Endothelial cell of umbilical vein (primary cell): ENCODE measurements at regions not wholly inside any gene's neighbourhood (a gene's known extent, or its start where the extent isn't known, plus 50 kb on each side); places are given as distances from the start of the nearest gene placed in this dataset.

Source experiments
- BruUV-seq: library from RNA; stranded (reverse); fragments of 400-500 nt; replicated peaks from 2 replicates; lab custom pipeline; 2021; lab: Mats Ljungman, UMichigan
- CTCF ChIA-PET: fragments of 300-600, 350-600 bp; sonication (Branson Sonifier 250); formaldehyde crosslinking; loops from one replicate; lab custom pipeline; 2021; ENCODE audit warnings: antibody characterized with exemption, inconsistent platforms; lab: Charles Lee
- POLR2A ChIA-PET: fragments of 300-600, 350-600 bp; sonication (Branson Sonifier 250); formaldehyde crosslinking; loops from one replicate; lab custom pipeline; 2021; ENCODE audit warnings: antibody characterized with exemption, inconsistent platforms; lab: Charles Lee
- DNase-seq: peaks from one replicate; pipeline ENCODE4 v3.0.0-alpha.2; 2011; ENCODE audit warnings: low read depth, low spot score
- FAIRE-seq: peaks from 2 replicates; lab custom pipeline; 2011; peaks lifted over from hg19 to GRCh38; lab: Jason Lieb, UNC
- H2AFZ ChIP-seq: 2 replicates; pipeline ENCODE4 v1.6.0; 2012; ENCODE audit warnings: low read depth, low read length, control low read depth, inconsistent platforms
- H3K27ac ChIP-seq: 2 replicates; pipeline ENCODE4 v1.5.1; 2011; ENCODE audit warnings: low read depth, mild to moderate bottlenecking, control low read depth, low read length, moderate library complexity; ENCODE audit not compliant: insufficient read depth
- H3K27me3 ChIP-seq, 2 experiments: 2 replicates each; pipeline versions ENCODE4 v1.6.0 to v1.6.1; 2011; ENCODE audit warnings: low read length in 2 of 2, mixed read lengths in 1 of 2; ENCODE audit not compliant: control insufficient read depth in 2 of 2, insufficient read depth in 2 of 2
- H3K36me3 ChIP-seq, 2 experiments: 2 replicates in 1 of 2; 3 replicates in 1 of 2; pipeline ENCODE4 v1.5.1; 2011; ENCODE audit warnings: low read length in 2 of 2, mild to moderate bottlenecking in 1 of 2, moderate library complexity in 1 of 2; ENCODE audit not compliant: control insufficient read depth in 2 of 2, insufficient read depth in 2 of 2; ENCODE audit errors: extremely low read depth in 1 of 2
- H3K4me1 ChIP-seq: 3 replicates; pipeline ENCODE4 v1.5.1; 2011; ENCODE audit warnings: mild to moderate bottlenecking, low read length; ENCODE audit not compliant: control insufficient read depth, insufficient read depth; ENCODE audit errors: extremely low read depth
- H3K4me2 ChIP-seq: 2 replicates; pipeline ENCODE4 v1.6.1; 2011; ENCODE audit warnings: low read length, control low read depth, mixed read lengths; ENCODE audit not compliant: insufficient read depth
- H3K4me3 ChIP-seq, 3 experiments: fragments of 200-600 bp in 1 of 3; sonication (generic), shearing (Covaris generic) in 1 of 3; replicated peaks in 1 of 3; 2 replicates each; pipeline ENCODE4 v1.5.1; 2011 to 2016; ENCODE audit warnings: control low read depth in 3 of 3, low read length in 3 of 3, mild to moderate bottlenecking in 2 of 3, inconsistent platforms in 1 of 3, low read depth in 1 of 3, moderate library complexity in 1 of 3; ENCODE audit not compliant: insufficient read depth in 1 of 3
- H3K79me2 ChIP-seq: 2 replicates; pipeline ENCODE4 v1.6.0; 2012; ENCODE audit warnings: low read length, inconsistent platforms; ENCODE audit not compliant: control insufficient read depth, insufficient read depth
- H3K9ac ChIP-seq: replicated peaks from 2 replicates; pipeline ENCODE3; 2011; ENCODE audit warnings: low read length, control low read depth; ENCODE audit not compliant: insufficient read depth; ENCODE audit errors: extremely low read depth
- H3K9me1 ChIP-seq: replicated peaks from 3 replicates; pipeline ENCODE4 v1.6.0; 2011; ENCODE audit warnings: mild to moderate bottlenecking, low read length; ENCODE audit not compliant: control insufficient read depth, insufficient read depth; ENCODE audit errors: extremely low read depth
- H3K9me3 ChIP-seq: replicated peaks from 2 replicates; pipeline ENCODE4 v1.5.1; 2012; ENCODE audit warnings: low read length, inconsistent platforms; ENCODE audit not compliant: control insufficient read depth, insufficient read depth
- H4K20me1 ChIP-seq: replicated peaks from 2 replicates; pipeline ENCODE3; 2011; ENCODE audit warnings: mild to moderate bottlenecking, low read length; ENCODE audit not compliant: control insufficient read depth, insufficient read depth; ENCODE audit errors: extremely low read depth
- CTCF ChIP-seq, 2 donors: IDR thresholded peaks; 1 replicate in 1 of 2; 2 replicates in 1 of 2; pipeline ENCODE4 v1.5.1; 2011; ENCODE audit warnings: low read length in 2 of 2, mild to moderate bottlenecking in 2 of 2, moderate library complexity in 2 of 2, control low read depth in 1 of 2, inconsistent platforms in 1 of 2, low read depth in 1 of 2; ENCODE audit not compliant: insufficient read depth in 1 of 2; ENCODE audit errors: extremely low read depth in 1 of 2
- EZH2 ChIP-seq: IDR thresholded peaks from 2 replicates; pipeline ENCODE4 v1.6.1; 2012; ENCODE audit warnings: borderline replicate concordance, low read depth, mild to moderate bottlenecking, moderate library complexity, low read length, inconsistent platforms; ENCODE audit not compliant: severe bottlenecking
- FOS ChIP-seq: IDR thresholded peaks from 2 replicates; pipeline ENCODE4 v1.6.1; 2011; ENCODE audit warnings: mild to moderate bottlenecking, low read length, moderate library complexity, borderline replicate concordance; ENCODE audit not compliant: insufficient read depth
- GATA2 ChIP-seq: IDR thresholded peaks from 2 replicates; pipeline ENCODE4 v1.7.0; 2011; ENCODE audit warnings: low read depth, mild to moderate bottlenecking, moderate library complexity, mixed read lengths, low read length; ENCODE audit not compliant: insufficient read length, insufficient read depth
- JUN ChIP-seq: IDR thresholded peaks from 2 replicates; pipeline ENCODE4 v1.6.1; 2011; ENCODE audit warnings: borderline replicate concordance, low read depth; ENCODE audit not compliant: insufficient read length, insufficient read depth
- MAX ChIP-seq: IDR thresholded peaks from 2 replicates; pipeline ENCODE4 v1.6.1; 2011; ENCODE audit not compliant: insufficient read depth, insufficient read length
- MYC ChIP-seq: IDR thresholded peaks from one replicate; pipeline ENCODE4 v1.6.1; 2011; ENCODE audit warnings: mild to moderate bottlenecking, low read depth, low read length
- POLR2A ChIP-seq: IDR thresholded peaks from 2 replicates; pipeline ENCODE4 v1.6.1; 2012; ENCODE audit warnings: low read depth, mild to moderate bottlenecking, control low read depth, low read length
- POLR2AphosphoS5 ChIP-seq: IDR thresholded peaks from 2 replicates; pipeline ENCODE4 v1.6.1; 2012; ENCODE audit warnings: low read depth, mild to moderate bottlenecking, control low read depth, low read length, moderate library complexity; ENCODE audit not compliant: insufficient read depth
- dilution Hi-C: fragments of 300-500 bp; cut with MboI; formaldehyde crosslinking; loops from one replicate; pipeline ENCODE4 v1.15.0; 2019; ENCODE audit warnings: low sequenced_read_pairs; ENCODE audit not compliant: extremely low pct_ligation_motif_present
- intact Hi-C: fragments of 100-400 bp; cut with micrococcal nuclease; formaldehyde crosslinking; loops from one replicate; pipeline ENCODE4 v1.10.0; 2022

- dilution Hi-C loops: no loop called here
- POLR2A ChIA-PET: no interaction called here
- no peak for FAIRE-seq
Measured at GRCh38 chr13:60798503-60798902, 401.5 kb downstream of the TDRD3 start.

More at GRCh38 chr13:60798503-60798902, 401.5 kb downstream of the TDRD3 start:
- no TSS peak for BruUV-seq
- CTCF ChIA-PET: no interaction called here
- intact Hi-C loops: no loop called here
- H3K36me3 ChIP-seq: no peaks in the 10 kb centered on the region
- no peak for DNase-seq
- no peaks in the 10 kb centered on the region for H4K20me1 ChIP-seq
- H3K4me2 ChIP-seq: no peak overlapping the region
- H3K4me3 ChIP-seq: no peak overlapping the region
- TF ChIP-seq CTCF (IDR thresholded peaks at IDR 0.05; ENCODE audit: extremely low read depth in 1 of 2, insufficient read depth in 1 of 2, low read depth in 1 of 2, low read length in 2 of 2): no peak
- TF ChIP-seq FOS: no peak
- no peak for TF ChIP-seq POLR2A
- no peak for TF ChIP-seq EZH2
- TF ChIP-seq MYC: no peak
- no peak for TF ChIP-seq JUN
- TF ChIP-seq POLR2AphosphoS5: no peak
- no peak for TF ChIP-seq MAX
- no peak for TF ChIP-seq GATA2
- H3K79me2 ChIP-seq: no peaks in the 10 kb centered on the region
- H2AFZ ChIP-seq: no peak overlapping the region
- H3K9me1 ChIP-seq: no peaks in the 10 kb centered on the region
- H3K9me3 ChIP-seq: no peaks in the 10 kb centered on the region
- H3K27me3 ChIP-seq: no peaks in the 10 kb centered on the region
- no peaks in the 10 kb centered on the region for H3K4me1 ChIP-seq
- H3K9ac ChIP-seq: no peak overlapping the region
- no peak overlapping the region for H3K27ac ChIP-seq
